GM18873 (cell line): ENCODE measurements at regions not wholly inside any gene's neighbourhood (a gene's known extent, or its start where the extent isn't known, plus 50 kb on each side); places are given as distances from the start of the nearest gene placed in this dataset.

ENCODE experiments used
- ATAC-seq: cut with Tn5 transposase; IDR thresholded peaks from one replicate; pipeline ENCODE4 v1.9.1; 2021; ENCODE audit warnings: mild to moderate bottlenecking, moderate library complexity, moderate number of reproducible peaks; ENCODE audit not compliant: unreplicated experiment, low FRiP score

DNA sequence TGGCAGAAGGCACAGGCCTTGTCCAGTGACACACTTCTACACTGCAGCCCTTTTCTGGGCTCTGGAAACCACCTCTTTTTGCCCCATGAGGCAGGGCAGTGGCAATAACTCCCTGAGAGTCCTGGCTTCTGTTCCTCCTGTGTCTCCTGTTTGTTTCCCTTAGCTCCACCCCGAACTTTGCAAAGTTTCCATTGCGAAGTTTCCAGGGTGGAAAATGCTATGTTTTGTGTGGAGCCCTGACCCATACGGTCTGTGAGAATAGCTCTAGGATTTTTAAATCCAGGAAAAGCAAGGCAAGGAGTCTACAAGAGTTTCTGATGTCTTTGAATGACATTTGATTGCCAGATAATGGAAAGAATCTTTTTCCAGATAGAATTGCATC, 92.2 kb upstream of the AKR1E2 start:
- no peak for ATAC-seq

DNA sequence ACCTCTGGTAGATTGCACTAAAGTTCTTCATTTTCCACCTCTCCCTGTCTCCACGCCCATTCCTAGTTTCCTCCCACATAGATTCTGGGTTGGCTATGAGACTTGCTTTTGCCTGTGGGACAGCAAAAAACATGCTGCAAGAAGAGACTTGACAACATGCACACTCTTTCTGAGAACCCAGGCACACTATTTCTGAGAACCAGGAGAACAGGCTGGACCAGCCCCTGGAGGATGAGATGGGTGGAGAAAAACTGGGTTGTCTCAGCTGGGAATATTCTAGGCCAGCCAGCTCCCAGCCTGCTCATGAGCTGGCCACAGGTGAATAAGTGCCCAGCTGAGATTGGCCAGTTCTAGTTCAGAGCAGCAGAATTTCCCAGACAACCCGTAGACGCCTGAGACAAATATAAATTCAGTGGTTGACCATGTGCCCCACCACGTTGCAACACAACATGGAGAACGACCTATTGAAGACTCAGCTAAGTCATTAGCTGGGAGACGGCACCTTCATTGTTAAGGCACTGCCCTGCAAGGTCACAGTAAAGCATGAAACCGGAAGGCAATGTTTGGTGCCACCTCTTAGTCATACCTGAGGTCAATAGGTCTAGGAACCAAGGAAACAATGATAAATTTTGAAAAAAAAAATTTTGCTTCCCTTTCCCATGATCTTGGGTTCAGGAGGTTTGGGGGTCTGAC, 92.7 kb upstream of the AKR1E2 start:
- ATAC-seq = no peak

DNA sequence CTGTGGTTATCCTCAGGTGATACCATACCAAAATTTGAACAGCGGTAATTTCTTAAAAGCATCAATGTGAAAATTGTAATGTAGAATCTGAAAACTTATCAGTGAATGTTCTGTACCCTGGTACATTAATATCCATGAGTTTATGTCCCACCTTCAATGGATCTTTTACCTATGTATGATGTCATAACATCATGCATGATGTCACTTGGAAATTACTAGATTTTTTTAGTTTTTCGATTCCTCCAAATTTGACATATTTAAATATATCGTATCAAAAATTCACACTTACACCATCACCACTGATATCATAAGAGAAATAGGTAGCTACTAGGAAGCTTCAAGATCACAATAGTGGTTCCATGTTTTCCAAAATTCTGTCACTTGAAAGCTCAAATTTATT, 95.0 kb upstream of the AKR1E2 start:
- ATAC-seq = no peak

DNA sequence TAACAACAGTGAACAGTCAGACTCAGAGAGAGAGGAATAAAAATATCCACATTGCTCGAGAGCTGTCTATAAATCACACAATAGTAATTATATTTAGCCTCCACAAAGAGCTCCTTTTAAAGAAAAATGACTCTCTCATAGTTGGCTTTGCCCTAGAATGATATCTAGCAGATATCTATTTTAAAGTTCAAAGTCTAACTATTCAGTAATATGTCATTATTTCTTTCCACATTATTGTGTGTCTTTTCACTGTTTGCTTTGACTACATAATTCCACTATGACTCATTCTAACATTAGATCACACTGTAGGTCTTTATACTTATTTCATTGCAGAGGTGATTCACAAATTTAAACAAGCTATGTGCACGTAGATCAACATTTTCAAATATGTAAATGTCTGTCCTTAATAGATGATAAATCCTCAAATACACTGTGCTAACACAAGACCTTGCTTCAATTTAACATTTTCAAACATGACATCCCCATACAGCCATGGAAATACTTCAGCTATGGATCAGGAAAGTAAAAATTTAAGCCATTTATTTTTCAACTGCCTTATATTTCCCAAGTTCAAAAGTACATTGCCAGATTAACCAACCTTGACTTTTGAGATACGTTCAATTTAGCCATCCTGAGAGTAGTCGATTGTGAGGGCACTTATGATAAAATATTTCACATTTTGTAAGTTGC, 99.9 kb upstream of the AKR1E2 start:
- no peak for ATAC-seq

DNA sequence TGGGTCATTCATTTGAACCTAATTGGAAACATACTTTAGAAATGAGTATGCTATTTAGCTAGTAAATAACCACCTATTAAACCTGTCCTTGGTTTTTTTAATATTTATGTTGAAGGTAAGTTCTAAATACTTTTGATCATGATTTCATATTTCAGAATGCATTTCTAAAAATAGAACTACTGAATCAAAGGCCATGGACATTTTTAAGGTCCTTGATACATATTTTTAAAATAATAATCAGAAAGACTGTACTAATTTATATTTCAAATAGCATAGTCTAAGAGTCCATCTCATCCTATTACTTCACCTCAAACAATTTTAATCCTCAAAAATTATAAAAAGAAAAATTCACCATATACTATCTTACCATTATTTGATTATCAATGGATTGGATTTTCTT, 102.1 kb upstream of the AKR1E2 start:
- ATAC-seq = no peak

DNA sequence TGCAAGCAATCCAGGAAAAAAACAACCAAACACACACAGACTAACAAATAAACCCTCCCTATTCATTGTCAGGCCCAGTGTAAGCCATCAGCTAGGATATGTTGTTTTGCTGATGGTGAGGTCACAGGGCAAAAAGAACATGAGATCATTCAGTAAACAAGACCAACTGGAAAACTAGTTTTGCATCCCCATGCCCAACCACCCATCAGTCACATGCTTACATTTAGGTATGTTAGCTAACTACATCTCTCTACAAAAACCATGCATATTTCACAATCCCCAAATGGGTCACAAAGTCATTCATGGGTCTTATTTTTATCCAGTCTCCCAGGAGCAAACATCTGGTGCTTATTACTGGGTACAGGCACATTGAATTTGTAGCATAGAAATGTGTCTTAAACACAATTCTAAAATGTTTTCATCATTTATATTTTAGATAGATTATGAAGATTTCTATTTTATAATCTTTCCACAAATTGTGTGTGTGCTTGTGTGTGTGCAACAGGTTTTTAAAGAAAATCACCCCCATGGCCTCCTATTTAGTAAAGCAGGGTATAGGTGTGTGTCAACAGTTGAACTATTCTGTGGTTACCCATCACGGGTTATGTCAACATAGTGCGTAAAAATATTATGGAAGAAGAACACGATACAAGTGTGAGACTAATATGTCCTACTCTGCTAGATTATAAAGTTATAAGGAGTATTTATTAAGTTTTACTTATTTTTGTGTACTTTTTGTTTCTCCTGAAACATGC, 103.8 kb upstream of the AKR1E2 start:
- ATAC-seq = no peak

DNA sequence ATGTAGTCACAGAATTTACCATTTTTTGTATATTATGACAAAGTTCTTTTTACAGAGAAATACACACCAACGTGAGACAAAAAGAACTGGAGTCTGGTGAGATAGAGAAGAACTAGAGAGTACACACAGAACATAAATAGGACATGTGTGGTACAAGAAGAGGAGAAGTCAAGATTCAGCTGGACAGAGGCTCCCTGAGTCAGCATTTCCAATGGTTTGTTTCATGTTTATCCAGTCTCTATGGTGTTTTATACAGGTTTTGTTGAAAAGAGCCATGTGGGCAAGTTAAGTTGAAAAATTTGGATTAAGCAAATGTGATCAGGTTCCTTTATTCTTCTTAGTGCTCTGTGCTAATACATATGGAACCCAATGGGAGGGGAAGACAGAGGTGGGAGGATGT, 105.5 kb upstream of the AKR1E2 start:
- ATAC-seq = no peak

DNA sequence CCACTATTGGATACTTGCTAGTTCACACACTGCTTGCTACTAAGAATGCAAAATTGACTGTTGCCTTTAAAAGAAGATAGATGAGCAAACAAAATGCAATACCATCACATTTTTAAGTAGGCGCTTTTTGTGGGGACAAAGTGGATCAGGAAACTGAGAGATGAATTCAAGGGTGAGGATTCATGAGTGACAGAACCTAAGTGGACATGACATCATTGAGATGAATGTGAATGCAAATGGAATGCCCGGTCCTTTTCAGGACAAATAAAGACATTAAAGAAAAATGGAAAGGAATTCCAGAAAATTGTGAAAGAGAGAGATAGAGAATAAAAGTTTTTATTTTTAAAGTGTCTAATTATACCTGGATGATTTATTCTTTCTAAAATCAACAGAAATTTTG, 106.3 kb upstream of the AKR1E2 start:
- no peak for ATAC-seq

DNA sequence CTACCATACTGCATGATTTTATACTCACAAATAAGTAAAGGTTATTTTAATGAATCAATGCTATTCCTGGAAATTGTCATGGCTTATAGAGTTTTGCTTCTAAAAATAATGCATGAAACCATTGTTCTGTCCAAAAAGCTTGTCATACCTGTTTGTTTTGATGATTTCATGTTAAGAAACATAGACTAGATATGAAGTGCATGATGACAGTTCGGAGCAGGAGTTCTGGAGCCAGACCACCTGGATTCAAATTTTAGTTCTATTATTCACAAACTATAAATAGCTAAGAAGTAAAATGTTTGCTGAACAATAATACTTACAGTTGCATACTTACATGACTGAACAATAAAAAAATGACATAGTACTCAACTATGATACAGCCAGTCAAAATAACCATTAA, 107.0 kb upstream of the AKR1E2 start:
- no peak for ATAC-seq

DNA sequence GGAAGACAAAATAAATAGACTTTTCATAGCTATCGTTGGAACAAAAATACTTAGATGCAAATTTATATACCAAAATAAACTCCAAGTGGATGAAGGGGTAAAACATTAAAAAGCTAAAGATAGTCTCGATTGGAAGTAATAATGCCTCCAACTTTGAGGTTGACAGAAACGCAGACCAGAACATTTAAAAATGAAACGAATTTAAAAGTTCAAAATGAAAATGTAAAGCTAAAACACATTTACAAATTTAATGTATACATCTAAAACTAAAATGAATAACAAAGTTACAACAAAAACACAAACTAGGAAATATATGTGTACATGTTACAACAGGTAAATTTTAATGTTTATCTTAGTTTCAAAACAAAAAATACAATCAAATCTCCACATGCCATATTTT, 107.5 kb upstream of the AKR1E2 start:
- no peak for ATAC-seq

DNA sequence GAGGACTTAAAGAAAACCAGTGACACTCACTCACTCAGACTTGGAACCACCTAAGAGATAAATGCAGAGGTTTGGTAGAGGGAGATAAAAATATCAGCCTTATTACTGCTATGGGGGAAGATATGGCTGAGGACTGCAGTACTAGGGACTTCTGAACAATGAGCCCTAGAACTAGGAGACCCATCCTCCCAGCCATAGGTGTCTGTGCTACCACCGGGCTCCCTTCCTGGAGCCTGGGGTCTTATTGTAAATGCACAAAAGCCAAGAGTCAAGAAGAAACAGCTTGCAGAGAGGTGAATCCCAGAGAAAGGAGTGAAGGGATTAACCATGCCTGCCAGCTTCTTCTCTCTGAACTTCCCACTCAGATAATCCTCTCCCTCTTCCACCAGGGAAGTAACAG, 108.3 kb upstream of the AKR1E2 start:
- no peak for ATAC-seq

DNA sequence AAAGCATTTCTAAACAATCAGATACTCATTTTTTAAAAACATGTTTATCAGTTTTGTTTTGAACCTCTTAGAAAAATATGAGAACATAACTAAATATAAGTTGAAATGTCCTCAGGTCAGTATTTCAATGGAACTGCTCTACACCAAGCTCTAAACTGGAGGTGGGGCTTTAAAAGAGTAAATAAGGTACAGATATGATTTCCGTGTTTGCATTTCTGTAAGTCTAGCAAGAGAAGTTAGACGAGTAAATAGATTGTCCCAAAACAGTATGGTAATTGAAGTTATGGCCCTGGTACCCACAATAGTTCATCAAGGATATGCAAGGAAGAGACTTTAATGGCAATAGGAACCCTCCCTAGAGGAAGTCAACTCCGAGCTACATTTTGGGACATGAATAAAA, 115.1 kb upstream of the AKR1E2 start:
- no peak for ATAC-seq

DNA sequence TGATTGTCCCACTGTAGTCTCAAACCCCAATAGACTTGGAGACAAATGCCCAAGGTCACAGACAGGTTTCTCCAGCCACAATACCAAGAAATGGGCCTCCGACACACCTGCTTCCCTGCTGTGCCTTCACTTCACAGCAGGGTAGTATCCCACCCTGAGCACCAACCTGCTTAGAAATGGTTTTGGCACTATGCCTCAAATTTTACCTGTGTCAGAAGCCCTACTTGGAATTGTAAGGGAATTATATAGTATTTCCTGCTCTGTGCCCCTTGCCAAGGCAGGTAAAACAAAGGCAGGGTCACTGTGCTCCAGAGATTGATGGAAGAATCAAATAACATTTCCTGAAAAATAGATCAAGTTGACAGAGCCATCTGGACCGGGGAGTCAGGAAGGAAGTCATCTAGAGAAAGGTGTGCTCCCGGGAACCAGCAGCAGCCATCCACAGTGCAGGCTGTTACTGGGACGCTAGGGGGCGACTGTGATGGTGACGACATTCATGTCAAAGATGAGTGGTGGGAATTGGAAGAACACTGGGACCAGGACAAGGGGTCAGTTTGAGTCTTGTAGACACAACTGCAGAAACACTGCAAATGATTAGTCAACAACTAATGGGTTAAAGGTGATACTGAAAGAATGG, 117.8 kb upstream of the AKR1E2 start:
- no peak for ATAC-seq

DNA sequence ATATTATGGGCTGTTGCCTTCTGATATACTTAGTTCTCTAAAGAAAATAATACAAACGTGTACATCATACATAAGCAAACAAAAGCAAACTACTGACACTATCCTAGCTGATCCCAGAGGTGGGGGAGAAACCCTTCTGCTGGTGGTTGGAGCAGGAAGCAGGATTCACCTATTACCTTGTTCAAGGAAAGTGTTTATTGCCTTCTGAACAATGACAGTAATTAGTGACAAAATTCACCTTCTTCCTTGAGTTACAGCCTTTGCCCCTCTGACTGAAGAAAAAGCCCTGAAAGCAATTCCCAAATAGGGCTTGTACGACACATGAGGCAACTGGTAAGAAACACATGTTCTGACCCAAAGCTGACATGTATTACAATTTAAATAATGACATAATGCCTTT, 118.8 kb upstream of the AKR1E2 start:
- ATAC-seq = no peak

DNA sequence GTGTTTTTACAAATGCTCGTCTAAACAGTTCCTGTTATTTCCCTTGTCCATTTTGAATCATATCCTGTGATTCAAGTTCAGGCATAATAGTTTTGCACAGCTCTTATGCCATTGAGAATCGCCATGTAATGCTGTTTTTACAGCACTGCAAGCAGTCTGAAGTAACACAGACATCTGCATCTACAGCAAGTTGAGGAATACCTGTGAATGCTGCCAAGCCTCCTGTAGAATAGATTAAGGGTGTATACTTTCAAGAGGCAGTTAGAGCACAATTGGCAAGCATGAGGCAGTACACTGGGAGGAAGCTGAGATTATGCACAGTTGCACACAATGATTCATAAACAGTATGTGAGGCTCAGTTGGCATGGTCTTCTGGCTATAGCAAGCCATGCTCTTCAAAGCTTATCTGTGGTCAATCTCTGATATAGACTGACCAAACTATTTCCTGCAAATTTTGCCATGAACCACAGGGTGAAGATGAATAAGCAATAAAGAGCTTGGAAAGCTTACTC, 121.9 kb upstream of the AKR1E2 start:
- no peak for ATAC-seq

DNA sequence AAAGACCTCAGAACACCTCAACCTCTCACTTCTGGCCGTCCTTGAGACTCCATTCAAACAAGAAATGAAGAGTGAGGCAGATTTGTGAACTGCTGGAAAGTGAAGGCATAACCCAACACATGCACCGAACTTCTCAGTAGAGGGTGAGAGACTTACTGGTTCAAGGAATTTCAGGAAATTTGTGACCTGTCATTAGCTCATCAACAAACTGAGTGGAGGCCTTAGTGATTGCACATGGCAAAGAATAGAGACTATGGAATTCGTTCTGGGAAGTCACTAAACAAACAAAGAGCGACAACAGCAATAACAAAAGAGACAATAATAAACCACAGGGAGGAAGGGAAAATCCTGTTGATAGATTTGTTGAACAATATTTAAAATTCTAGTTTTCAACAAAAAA, 125.0 kb upstream of the AKR1E2 start:
- ATAC-seq = no peak

DNA sequence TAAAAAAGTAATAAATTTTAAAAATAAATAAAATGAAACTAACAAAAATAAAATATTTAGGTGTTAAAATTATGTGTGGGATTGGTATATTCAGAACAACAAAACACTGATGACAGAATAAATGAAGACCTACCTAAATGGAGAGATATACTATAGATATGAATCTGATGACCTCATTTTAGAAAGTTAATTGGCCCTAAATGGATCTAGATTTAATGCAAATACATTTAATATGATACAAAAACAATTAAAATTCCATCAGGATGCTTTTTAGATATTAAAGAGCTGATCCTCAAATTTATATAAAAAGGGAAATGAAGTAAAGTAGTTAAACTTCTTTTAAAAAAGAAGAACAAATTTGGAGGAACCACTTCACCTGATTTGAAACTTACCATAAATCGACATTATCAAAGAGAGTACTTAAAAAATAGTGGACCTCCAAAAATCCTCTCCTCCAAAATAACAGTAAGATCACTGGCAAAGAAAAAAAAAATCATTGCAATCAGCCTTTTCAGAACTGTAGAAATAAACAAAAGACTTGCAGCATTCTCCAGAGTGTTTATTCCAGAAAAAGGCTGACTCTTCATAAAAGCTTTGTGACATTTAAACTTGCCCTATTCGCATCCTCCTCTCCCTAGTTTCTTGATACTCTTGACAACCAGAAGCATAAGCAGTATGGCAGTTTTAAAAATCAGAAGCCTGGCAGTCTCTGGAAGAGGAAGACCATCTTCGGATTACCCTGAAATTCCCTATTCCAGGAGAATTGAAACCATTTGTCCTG, 125.9 kb upstream of the AKR1E2 start:
- ATAC-seq = no peak

DNA sequence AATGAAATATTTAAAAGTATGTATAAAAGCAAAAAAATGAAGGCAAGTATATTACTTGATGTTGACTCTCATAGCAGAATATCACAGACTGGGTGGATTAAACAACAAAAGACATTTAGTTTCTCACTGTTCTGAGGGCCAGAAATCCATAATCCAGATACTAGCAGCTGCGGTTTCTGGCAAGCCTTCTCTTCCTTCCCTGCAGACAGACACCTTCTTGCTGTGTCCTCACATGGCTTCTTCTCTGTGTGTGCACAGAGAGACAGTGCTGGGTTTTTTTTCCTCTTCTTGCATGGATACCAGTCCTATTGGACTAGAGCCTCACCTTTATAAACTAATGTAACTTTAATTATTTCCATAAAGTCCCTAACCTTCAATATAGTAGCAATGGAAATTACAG, 127.9 kb upstream of the AKR1E2 start:
- no peak for ATAC-seq

DNA sequence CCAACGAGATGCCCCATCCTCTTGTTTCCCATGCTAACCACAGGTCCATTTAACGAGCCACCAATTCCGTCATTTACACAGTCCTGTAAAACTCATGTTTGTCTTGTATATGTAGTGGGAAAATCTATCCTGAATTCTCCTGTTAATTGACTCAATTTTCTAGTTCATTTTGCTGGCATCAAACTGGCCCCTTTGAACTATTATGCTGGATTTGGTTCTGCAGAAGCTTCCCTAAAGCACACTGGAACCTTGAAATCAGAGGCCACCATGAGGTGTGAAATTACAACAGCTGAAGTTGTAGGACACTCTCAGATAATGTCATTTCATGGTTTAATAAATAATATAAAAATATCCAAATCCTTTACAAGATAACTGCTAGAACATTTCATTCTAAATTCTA, 129.8 kb upstream of the AKR1E2 start:
- ATAC-seq = no peak

DNA sequence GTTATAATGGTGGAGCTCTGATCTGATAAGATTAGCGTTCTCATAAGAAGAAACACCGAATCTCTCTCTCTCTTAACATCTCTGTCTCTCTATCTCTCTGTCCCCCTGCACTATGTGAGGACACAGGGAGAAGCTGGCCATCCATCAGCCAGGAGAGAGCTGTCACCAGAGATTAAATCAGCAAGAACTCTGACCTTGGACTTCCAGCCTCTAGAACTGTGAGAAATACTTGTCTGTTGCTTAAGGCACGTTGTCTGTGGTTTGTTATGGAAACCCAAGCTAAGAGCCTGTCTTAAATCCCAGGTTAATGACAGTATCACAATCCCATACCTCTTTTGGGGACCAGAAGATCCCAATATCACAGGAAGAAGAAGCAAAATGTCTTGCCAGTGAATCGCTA, 132.0 kb upstream of the AKR1E2 start:
- ATAC-seq = no peak
